K562 (cell line): ENCODE measurements at regions not wholly inside any gene's neighbourhood (a gene's known extent, or its start where the extent isn't known, plus 50 kb on each side); places are given as distances from the start of the nearest gene placed in this dataset.
A peak's percentile ranks its signal among the peaks of the same experiment; 100 is the strongest.

Experiments used
- ATAC-seq: fragments of 200-7000 bp; cut with Tn5 transposase; 3 replicates; pipeline ENCODE4 v1.9.1; 2020; ENCODE audit warnings: moderate library complexity
- BruUV-seq: library from RNA; stranded (reverse); fragments of 400-500 nt; replicated peaks from 2 replicates; lab custom pipeline; 2021; lab: Mats Ljungman, UMichigan
- CTCF ChIA-PET: fragments of 300-600 bp; formaldehyde crosslinking; extraction: SDS; loops from one replicate; lab custom pipeline; 2021; ENCODE audit warnings: low intra/inter-chr PET ratio; lab: Yijun Ruan, JAX
- POLR2A ChIA-PET: fragments of 300-600, 350-650 bp; sonication (Branson Sonifier 250); formaldehyde crosslinking; extraction: SDS; loops from one replicate; lab custom pipeline; 2021; ENCODE audit warnings: antibody characterized with exemption, inconsistent platforms; lab: Yijun Ruan, JAX
- DNase-seq, 4 experiments: peaks; one replicate each; pipeline versions ENCODE4 v3.0.0 to v3.0.0-alpha.2; 2011 to 2018; ENCODE audit warnings: low spot score in 3 of 4, mixed read lengths in 3 of 4; ENCODE audit errors: extremely low read depth in 1 of 4
- FAIRE-seq: peaks from 2 replicates; lab custom pipeline; 2011; peaks lifted over from hg19 to GRCh38; lab: Jason Lieb, UNC
- H2AFZ ChIP-seq: 2 replicates; pipeline ENCODE4 v1.6.0; 2011; ENCODE audit warnings: low read depth, low read length, control low read depth, inconsistent platforms
- H3K27ac ChIP-seq: fragments of 200-600 bp; 3 replicates; pipeline ENCODE4 v1.8.0; 2011; ENCODE audit warnings: low read depth, mild to moderate bottlenecking, control low read depth, inconsistent platforms, low read length, moderate library complexity, mixed read lengths; ENCODE audit errors: extremely low read depth
- H3K27me3 ChIP-seq, 2 experiments: fragments of 300-600 bp in 1 of 2; 2 replicates in 1 of 2; 3 replicates in 1 of 2; pipeline versions ENCODE4 v1.6.0 to v1.8.0; 2011; ENCODE audit warnings: inconsistent platforms in 2 of 2, low read length in 2 of 2, mild to moderate bottlenecking in 1 of 2, mixed read lengths in 1 of 2, moderate library complexity in 1 of 2; ENCODE audit not compliant: control insufficient read depth in 2 of 2, insufficient read depth in 2 of 2
- H3K36me3 ChIP-seq: fragments of 300-600 bp; 3 replicates; pipeline ENCODE4 v1.8.0; 2011; ENCODE audit warnings: mild to moderate bottlenecking, low read length, inconsistent platforms; ENCODE audit not compliant: control insufficient read depth, insufficient read depth
- H3K4me1 ChIP-seq, 2 experiments: fragments of 200-600 bp in 1 of 2; replicated peaks in 1 of 2; 2 replicates in 1 of 2; 3 replicates in 1 of 2; pipeline versions ENCODE4 v1.5.1 to v1.8.0; 2011; ENCODE audit warnings: inconsistent platforms in 2 of 2, low read length in 2 of 2, mild to moderate bottlenecking in 1 of 2, mixed read lengths in 1 of 2, moderate library complexity in 1 of 2; ENCODE audit not compliant: control insufficient read depth in 2 of 2, insufficient read depth in 2 of 2
- H3K4me2 ChIP-seq: 2 replicates; pipeline ENCODE4 v1.6.1; 2011; ENCODE audit warnings: low read length, control low read depth, inconsistent platforms, mixed read lengths; ENCODE audit not compliant: insufficient read depth
- H3K4me3 ChIP-seq: fragments of 200-600 bp; sonication (generic), shearing (Covaris generic); 2 replicates; pipeline ENCODE4 v1.5.1; 2016; ENCODE audit warnings: control low read depth, inconsistent platforms
- H3K79me2 ChIP-seq: fragments of 200-600 bp; 3 replicates; pipeline ENCODE4 v1.8.0; 2011; ENCODE audit warnings: low read length, inconsistent platforms; ENCODE audit not compliant: control insufficient read depth, insufficient read depth
- H3K9ac ChIP-seq, 2 experiments: 2 replicates each; pipeline versions ENCODE4 v1.6.0 to v1.6.1; 2011; ENCODE audit warnings: low read depth in 2 of 2, low read length in 2 of 2, control low read depth in 1 of 2, inconsistent platforms in 1 of 2, mild to moderate bottlenecking in 1 of 2, mixed read lengths in 1 of 2; ENCODE audit not compliant: insufficient read depth in 1 of 2
- H3K9me1 ChIP-seq: one replicate; pipeline ENCODE4 v1.6.0; 2011; ENCODE audit warnings: inconsistent platforms, mild to moderate bottlenecking, low read length, moderate library complexity; ENCODE audit not compliant: control insufficient read depth, insufficient read depth
- H3K9me3 ChIP-seq: replicated peaks from 2 replicates; pipeline ENCODE4 v1.5.1; 2011; ENCODE audit warnings: low read depth, low read length, inconsistent platforms; ENCODE audit not compliant: control insufficient read depth, insufficient read depth
- H4K20me1 ChIP-seq: replicated peaks from 2 replicates; pipeline ENCODE4 v1.6.1; 2011; ENCODE audit warnings: low read length, inconsistent platforms, mixed read lengths; ENCODE audit not compliant: control insufficient read depth, insufficient read depth
- RAD21 ChIP-seq, 2 experiments: fragments of 250-450 bp in 1 of 2; fragments of 450-650 bp in 1 of 2; sonication (Bioruptor Pico) in 1 of 2; formaldehyde crosslinking in 1 of 2; IDR thresholded peaks in 1 of 2; conservative IDR thresholded peaks in 1 of 2; 2 replicates each; pipeline versions ENCODE4 v1.4.0 to v1.8.0; 2020 to 2022; ENCODE audit warnings: mild to moderate bottlenecking in 2 of 2, moderate library complexity in 1 of 2
- WGBS: fragments of 100-300 bp; shearing (Covaris generic); methylation state at CpG from one replicate; pipeline ENCODE4 v1.1.6; 2016; ENCODE audit warnings: low coverage, mixed read lengths; ENCODE audit not compliant: insufficient coverage; ENCODE audit errors: missing lambda C conversion rate; 5-methylcytosine and 5-hydroxymethylcytosine counted together
- in situ Hi-C: fragments of 300-500 bp; cut with MboI; formaldehyde crosslinking; loops from 4 replicates; pipeline ENCODE4 v1.15.0; 2018; ENCODE audit warnings: inconsistent platforms, mixed read lengths
- intact Hi-C: fragments of 100-400 bp; cut with micrococcal nuclease; formaldehyde crosslinking; loops from 2 replicates; pipeline ENCODE4 v1.14.2; 2022
- TF ChIP-seq, protein P1 (sequence below): fragments of 250-450 bp; sonication (Bioruptor Pico); IDR thresholded peaks from 2 replicates; pipeline ENCODE4 v1.4.0; 2020
- TF ChIP-seq, protein P2 (sequence below), 2 experiments: fragments of 450-650 bp; formaldehyde crosslinking in 1 of 2; IDR thresholded peaks; 2 replicates each; pipeline versions ENCODE4 v1.4.0 to v1.6.1; 2014 to 2020; ENCODE audit warnings: mild to moderate bottlenecking in 2 of 2, borderline replicate concordance in 1 of 2, low read depth in 1 of 2
- TF ChIP-seq, protein P3 (sequence below): fragments of 150-350 bp; conservative IDR thresholded peaks from 2 replicates; pipeline ENCODE4 v1.6.1; 2014; ENCODE audit warnings: low read length

DNA sequence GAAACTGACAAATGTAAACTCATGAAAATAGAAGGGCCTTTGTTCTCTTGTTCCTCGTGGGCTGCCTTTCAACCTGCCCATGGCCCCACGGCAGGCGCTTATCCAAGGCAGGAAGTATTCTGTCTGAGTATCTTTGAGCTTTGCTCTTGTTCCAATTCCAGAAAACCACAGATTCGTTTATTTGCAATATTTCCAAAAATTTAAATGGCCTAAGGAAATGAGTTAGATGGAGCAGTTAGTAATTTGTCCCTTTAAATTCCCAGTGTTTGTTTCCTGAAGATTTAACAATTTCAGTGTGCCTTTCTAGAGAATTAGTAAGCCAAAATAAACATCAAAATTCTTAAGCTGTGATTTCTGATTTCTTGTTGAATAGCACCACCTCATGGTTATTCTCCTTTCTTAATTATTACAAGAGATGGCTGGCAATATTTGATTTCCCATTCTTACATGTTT lies 299.4 kb upstream of the RASA1 start:
- no peak overlapping the region for H3K9ac ChIP-seq
- H3K4me2 ChIP-seq: no peak overlapping the region
- no peaks in the 10 kb centered on the region for H3K9me3 ChIP-seq
- H3K4me1 ChIP-seq: no peaks in the 10 kb centered on the region
- no peaks in the 10 kb centered on the region for H3K79me2 ChIP-seq
- H3K4me3 ChIP-seq: no peak overlapping the region
- POLR2A ChIA-PET: no interaction called here
- intact Hi-C loops (no loop called here), in situ Hi-C loops (no loop called here)
- H3K27ac ChIP-seq: no peak overlapping the region
- BruUV-seq: no TSS peak
- DNase-seq (peak in 2 of 4 experiments; percentile 5 to 10), ATAC-seq (no peak), FAIRE-seq (no peak)
- H3K36me3 ChIP-seq: no peaks in the 10 kb centered on the region
- WGBS: 0% methylated on average over 4 of the region's 4 CpGs
- H2AFZ ChIP-seq: no peak overlapping the region
- no peaks in the 10 kb centered on the region for H3K27me3 ChIP-seq
- H3K9me1 ChIP-seq: no peaks in the 10 kb centered on the region
- CTCF ChIA-PET: interaction anchor here (0.8 kb wide), 1 partner anchor 87 kb away, joined by 3 read pairs; no protein-coding TSS in a partner anchor
- H4K20me1 ChIP-seq: no peaks in the 10 kb centered on the region
- TF ChIP-seq, protein P1, sequence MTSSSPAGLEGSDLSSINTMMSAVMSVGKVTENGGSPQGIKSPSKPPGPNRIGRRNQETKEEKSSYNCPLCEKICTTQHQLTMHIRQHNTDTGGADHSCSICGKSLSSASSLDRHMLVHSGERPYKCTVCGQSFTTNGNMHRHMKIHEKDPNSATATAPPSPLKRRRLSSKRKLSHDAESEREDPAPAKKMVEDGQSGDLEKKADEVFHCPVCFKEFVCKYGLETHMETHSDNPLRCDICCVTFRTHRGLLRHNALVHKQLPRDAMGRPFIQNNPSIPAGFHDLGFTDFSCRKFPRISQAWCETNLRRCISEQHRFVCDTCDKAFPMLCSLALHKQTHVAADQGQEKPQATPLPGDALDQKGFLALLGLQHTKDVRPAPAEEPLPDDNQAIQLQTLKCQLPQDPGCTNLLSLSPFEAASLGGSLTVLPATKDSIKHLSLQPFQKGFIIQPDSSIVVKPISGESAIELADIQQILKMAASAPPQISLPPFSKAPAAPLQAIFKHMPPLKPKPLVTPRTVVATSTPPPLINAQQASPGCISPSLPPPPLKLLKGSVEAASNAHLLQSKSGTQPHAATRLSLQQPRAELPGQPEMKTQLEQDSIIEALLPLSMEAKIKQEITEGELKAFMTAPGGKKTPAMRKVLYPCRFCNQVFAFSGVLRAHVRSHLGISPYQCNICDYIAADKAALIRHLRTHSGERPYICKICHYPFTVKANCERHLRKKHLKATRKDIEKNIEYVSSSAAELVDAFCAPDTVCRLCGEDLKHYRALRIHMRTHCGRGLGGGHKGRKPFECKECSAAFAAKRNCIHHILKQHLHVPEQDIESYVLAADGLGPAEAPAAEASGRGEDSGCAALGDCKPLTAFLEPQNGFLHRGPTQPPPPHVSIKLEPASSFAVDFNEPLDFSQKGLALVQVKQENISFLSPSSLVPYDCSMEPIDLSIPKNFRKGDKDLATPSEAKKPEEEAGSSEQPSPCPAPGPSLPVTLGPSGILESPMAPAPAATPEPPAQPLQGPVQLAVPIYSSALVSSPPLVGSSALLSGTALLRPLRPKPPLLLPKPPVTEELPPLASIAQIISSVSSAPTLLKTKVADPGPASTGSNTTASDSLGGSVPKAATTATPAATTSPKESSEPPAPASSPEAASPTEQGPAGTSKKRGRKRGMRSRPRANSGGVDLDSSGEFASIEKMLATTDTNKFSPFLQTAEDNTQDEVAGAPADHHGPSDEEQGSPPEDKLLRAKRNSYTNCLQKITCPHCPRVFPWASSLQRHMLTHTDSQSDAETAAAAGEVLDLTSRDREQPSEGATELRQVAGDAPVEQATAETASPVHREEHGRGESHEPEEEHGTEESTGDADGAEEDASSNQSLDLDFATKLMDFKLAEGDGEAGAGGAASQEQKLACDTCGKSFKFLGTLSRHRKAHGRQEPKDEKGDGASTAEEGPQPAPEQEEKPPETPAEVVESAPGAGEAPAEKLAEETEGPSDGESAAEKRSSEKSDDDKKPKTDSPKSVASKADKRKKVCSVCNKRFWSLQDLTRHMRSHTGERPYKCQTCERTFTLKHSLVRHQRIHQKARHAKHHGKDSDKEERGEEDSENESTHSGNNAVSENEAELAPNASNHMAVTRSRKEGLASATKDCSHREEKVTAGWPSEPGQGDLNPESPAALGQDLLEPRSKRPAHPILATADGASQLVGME (CRISPR knock-in tag): no peak
- peak; percentile 49 to 63 for TF ChIP-seq RAD21 (CRISPR knock-in tag; conservative IDR thresholded peaks at IDR 0.05 in 1 of 2, IDR thresholded peaks at IDR 0.05 in 1 of 2)
- TF ChIP-seq, protein P2, sequence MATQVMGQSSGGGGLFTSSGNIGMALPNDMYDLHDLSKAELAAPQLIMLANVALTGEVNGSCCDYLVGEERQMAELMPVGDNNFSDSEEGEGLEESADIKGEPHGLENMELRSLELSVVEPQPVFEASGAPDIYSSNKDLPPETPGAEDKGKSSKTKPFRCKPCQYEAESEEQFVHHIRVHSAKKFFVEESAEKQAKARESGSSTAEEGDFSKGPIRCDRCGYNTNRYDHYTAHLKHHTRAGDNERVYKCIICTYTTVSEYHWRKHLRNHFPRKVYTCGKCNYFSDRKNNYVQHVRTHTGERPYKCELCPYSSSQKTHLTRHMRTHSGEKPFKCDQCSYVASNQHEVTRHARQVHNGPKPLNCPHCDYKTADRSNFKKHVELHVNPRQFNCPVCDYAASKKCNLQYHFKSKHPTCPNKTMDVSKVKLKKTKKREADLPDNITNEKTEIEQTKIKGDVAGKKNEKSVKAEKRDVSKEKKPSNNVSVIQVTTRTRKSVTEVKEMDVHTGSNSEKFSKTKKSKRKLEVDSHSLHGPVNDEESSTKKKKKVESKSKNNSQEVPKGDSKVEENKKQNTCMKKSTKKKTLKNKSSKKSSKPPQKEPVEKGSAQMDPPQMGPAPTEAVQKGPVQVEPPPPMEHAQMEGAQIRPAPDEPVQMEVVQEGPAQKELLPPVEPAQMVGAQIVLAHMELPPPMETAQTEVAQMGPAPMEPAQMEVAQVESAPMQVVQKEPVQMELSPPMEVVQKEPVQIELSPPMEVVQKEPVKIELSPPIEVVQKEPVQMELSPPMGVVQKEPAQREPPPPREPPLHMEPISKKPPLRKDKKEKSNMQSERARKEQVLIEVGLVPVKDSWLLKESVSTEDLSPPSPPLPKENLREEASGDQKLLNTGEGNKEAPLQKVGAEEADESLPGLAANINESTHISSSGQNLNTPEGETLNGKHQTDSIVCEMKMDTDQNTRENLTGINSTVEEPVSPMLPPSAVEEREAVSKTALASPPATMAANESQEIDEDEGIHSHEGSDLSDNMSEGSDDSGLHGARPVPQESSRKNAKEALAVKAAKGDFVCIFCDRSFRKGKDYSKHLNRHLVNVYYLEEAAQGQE (IDR thresholded peaks at IDR 0.05; ENCODE audit: borderline replicate concordance): peak; percentile 42; the same call in 1 of the 2 replicates
- TF ChIP-seq, protein P2 (CRISPR knock-in tag; IDR thresholded peaks at IDR 0.05; ENCODE audit: low read depth): no peak
- TF ChIP-seq, protein P3, sequence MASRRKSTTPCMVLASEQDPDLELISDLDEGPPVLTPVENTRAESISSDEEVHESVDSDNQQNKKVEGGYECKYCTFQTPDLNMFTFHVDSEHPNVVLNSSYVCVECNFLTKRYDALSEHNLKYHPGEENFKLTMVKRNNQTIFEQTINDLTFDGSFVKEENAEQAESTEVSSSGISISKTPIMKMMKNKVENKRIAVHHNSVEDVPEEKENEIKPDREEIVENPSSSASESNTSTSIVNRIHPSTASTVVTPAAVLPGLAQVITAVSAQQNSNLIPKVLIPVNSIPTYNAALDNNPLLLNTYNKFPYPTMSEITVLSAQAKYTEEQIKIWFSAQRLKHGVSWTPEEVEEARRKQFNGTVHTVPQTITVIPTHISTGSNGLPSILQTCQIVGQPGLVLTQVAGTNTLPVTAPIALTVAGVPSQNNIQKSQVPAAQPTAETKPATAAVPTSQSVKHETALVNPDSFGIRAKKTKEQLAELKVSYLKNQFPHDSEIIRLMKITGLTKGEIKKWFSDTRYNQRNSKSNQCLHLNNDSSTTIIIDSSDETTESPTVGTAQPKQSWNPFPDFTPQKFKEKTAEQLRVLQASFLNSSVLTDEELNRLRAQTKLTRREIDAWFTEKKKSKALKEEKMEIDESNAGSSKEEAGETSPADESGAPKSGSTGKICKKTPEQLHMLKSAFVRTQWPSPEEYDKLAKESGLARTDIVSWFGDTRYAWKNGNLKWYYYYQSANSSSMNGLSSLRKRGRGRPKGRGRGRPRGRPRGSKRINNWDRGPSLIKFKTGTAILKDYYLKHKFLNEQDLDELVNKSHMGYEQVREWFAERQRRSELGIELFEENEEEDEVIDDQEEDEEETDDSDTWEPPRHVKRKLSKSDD: no peak
